Forelimb muscle (tissue), 1 donor: ENCODE measurements at regions not wholly inside any gene's neighbourhood (a gene's known extent, or its start where the extent isn't known, plus 50 kb on each side); places are given as distances from the start of the nearest gene placed in this dataset.

ENCODE experiments used
- DNase-seq: peaks from one replicate; pipeline ENCODE4 v3.0.0-alpha.2; 2013; ENCODE audit warnings: low read depth

DNA sequence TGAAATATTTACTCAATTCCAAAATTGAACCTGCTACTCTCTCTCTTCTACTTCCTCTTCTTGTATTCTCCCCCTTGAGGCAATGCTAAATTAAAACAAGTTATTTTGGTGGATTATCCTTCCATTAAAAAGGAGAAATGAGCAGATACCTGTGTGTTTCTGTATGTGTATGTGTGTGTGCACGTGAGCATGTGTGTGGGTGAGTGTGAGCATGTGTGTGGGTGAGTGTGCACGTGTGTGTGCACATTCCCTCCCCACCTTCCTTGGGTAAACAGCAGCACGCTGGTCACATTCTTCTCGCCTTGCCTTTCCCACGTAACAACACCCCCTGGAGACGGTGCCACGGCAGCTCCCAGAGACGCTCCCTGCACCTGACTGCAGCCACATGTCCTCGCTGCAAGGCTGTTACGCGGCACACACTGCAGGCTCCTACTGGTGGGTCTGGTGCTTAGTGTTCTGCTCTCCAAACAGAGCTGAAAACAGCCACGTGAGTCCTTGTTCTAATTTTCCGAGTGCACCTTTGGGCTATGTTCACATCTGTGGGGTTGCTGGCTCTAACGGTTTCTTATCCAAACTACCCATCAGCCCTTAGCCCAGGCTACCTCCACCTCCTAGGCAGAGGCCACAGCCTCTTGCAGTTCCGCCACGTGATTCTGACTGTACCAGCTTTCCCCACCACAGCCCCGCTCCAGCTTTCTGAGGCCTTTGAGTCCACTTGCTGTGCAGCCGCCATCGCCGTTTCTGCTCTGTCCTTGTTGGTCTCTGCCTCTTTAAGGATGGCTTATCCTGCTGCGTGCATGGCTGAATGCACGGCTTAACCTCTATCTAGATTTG is 123.4 kb downstream of the CTTN start:
- no peak for DNase-seq

DNA sequence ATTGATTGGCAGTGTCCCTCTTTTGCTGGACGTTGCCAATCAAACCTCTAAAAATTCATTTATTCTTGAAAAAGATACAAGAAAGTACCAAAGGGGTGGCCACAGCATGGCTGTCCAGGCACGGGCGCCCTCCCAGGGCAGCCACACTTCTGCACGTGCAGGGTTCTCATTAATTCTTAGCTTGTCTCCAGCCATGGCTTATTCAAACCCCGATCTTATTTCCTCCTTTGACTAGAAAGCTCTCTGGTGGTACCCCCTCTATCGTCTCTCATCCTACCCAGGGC is 123.9 kb downstream of the CTTN start:
- no peak for DNase-seq

DNA sequence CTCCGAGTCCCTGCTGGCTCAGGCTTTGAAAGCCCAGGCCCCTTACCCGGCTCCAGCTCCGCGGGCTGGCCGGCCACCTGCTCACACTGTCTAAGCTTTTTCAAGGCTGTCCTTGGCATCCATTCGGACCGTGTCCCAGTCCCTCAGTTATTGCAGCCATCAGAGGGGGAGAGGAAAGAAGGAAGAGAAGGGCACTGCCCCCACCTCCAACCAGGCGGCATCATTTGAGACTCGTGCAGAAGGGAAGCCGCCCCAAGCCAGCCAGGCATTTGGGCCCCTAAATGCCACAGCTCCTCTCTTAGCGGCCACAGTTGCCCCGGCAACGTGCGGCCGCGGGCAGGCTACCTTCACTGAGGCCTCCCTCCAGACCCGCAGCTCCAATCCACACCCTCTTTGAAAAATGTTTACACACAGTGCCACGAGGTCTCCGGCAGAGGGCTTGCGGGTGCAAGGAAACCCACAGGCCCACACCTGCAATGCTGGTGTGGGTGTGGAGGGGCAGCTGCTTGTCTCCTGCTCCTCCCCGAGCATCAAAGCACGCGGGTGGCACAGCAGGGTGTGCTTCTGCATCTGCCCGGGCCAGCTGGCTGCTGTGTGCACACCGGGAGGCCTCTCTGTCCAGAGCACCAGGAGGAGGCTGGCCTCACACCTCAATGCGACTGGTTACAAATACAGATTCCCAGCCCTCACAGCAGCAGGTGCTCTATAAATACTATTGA is 124.4 kb downstream of the CTTN start:
- no peak for DNase-seq

DNA sequence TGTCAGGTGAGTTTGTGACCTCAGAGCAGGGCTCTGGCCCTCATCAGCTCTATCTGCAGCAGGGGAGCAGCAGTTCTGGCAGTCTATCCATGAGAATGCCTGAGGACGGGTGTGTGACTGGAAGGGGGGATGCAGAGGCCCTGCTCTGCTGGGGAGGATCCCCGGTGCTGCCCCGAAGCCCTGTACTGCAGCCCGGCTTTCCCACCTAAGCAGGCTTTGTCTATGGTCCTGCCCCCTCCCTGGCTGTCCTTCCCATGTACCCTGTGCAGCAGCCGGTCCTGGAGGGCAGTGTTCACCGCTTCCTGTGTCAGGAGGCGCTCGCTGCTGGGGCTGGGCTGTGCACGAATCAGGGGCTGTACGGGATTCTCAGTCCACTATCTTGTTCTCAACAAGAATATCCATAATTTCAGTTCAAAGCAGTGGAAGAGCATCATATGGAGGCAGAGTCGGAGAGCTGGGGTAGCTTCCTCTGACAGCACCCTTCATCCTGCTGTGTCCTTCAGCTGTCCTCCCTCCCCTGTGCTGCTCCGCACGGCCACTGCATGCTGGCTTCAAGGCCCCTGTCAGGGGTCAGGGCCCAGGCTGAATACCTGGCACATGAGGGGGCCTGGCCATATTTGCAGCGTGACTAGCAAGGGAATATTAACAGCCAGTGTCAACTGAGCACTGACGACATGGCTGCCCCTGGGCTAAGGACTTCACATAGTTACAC is 125.2 kb downstream of the CTTN start:
- no peak for DNase-seq

DNA sequence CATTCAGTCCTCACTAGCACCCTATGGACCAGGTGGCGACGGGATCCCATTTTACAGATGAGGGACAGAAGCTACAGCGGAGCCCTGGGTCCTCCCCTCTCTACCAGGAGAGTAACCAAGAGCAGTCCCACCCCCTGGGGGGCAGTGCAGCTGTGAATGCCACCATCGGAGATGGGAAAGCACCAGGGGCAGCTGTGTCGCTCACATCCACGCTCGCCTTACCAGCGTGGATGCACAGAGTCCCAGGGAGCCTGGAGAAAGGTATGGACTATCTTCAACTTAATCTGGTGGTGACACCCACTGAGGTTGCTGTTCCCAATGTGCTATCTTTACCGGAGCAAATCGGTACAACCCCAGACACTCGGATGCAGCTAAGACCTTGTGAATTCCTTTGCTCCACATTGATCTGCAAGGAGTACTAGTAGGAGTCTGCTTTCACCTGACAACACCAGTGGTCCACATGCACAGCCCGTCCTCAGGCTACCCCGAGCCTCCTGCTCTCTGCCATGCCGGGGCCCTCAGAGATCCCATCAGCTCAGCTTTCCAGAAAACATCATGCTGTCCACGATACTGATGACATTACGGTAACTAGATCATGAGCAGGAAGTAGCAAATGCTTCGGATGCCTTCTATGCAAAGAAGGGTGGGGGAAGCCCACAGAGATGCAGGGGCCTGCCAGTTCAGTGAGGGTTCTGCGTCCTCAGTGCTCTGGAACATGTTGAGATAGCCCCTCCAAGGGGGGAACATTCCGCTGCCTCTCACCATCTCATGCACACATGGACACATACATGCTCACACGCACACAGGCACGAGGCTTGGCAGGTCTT is 126.0 kb downstream of the CTTN start:
- no peak for DNase-seq

DNA sequence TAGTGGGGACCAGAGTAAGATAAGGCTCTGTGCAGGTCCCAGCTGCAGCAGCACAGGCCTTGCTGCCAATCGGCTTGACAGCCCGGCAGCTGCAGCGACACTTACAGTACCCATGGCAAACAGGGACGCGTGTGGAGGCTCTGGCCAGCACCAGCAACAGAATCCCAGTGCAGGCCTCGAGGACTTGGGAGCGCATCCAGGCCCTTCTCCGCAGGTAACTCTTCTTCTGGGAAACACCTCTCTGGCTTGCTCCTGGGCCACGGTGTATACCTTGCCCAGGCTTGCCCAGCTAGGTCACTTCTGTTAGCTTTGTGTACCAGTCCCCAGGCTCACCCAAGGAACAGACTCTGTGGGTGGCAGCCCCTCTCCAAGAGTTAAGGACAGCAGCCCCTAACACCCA is 126.7 kb downstream of the CTTN start:
- no peak for DNase-seq

DNA sequence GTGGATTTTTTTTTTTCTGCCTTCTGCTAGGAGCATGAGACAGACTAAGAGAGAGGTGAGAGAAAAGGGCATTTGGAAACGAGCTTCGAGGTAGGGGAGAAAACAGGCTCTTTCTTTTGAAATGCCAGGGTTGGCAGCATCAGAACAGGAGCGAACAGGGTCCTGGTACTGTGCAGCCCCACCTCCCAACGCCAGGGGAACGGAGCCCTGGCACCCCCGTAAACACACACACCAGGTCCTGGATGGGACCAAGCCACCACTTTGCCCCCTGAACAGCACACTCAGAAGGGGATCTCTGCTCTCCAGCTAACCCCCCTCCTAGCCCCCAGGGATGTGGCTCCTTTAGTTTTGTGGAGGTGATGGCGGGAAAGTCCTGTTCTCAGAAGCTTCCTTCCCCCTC is 127.1 kb downstream of the CTTN start:
- DNase-seq: no peak

DNA sequence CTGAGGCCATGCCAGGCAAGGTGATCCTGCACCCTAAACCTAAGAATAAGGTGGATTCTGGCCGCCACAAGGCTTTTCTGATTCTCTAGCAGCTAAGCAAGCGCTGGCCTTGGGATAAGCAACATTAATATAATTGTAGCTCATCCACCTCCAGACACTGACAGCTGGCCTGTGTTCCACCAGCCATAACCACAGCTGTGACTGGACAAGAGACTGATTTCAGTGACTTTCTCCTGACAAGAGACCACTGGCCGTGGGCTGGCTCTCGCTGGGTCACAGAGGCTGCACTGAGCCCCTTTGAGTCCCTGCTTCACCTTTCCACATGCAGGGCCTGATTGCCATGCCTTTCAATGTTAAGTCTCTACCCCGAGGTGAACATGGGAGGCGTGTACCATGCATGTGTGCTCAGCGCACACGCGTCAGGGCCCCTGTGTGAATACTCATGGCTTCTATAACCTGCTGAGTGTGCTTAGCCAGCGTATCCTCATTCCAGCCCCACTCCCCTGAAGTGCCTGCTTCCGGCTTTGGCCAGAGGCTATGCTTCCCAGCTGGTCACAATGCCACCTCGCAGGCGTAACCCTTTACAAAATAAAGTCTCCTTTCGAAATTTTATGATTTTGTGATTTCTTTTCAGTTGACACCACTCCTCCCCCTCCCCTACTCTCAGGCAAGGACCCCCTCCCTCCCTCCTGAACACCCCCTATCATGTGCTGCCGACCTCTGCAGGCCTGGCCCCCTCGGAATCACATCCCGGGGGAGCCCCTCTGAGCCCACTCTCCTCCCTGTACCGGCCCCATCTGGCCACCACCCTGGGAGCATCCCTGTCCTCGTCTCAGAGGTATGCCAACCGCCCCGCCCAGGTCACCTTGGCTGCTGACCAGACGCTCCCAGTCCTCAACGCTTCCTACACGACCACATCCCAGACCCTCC is 128.1 kb downstream of the CTTN start:
- DNase-seq: no peak

DNA sequence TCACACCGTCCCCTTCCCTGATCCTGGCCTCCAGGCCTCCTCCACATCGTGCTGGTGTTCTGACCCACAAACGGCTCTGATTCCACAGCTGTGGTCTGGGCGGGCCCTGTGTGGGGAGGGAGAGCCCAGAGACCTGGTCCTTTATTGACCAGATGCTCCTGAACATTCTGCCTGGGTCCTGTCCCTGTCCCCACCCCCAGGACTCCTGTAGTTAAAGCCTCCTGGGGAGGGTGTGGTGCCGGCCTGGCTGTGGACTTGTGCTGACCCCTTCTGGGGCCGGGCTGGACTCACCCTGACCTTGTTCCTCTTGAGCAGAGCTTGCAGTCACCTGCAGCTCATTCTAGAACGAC is 128.7 kb downstream of the CTTN start:
- no peak for DNase-seq

DNA sequence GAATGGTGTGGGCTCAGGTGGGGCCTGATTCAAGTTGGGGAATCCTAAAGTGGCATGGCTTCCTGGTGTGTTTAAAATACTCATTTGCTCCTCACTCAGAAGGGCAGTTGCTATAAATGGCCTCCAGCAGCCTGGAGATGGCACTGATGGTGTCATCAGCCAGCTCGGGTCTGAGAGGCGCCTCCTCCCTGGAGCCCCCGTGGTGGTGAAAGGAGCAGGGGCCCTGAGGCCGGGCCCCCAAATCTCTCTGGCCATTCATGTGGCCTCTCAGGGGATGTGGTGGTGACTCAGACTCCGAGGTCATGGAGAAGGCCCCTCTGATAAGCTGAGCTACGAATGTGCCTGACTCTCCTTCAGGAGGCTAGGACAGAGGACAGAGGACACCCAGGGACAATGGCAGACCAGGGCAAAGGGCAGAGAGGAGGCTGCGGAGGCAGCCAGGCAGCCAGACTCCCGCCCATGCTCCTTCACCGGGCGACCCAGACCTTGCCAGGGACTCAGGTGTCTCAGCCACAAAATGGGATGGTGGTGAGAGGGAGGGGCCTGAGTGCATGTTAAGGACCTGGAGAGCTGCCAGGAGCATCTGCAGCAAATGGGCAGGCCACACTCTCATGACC is 129.2 kb downstream of the CTTN start:
- no peak for DNase-seq

DNA sequence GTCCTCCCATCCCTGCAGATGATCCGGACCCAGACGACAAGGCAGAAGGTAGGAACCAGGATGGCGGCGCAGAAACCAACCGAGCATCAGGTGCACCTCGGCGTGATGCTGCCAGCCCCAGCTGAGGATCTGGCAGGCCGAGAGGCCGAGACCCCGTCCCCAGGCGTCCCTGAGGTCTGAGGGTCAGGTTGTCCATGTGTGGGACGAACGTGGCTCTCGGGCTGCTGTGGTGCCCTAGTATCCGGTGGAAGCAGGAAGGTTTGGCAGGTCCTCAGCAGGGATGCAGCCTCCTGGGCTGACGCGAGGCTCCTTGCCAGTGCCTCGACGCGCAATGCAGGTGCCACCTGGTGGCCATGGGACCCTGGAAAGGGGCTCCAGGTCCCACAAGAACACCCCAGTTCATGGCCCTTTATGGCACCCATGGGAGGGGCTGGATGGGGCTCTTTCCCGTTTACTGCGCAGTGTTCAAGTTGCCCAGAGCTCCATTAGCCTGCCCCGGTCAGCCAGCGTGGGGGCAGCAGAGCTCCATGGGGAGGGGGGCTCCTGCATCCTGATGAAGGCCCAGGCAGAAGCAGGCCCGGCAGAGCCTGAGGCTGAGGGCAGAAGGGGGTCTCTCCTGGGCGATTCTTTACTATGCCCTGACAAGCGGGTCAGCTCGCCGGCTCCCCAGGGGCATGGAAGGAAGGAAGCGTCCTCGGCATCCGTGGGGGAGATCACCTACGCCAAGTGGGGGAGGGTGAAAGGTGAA is 129.9 kb downstream of the CTTN start:
- no peak for DNase-seq

DNA sequence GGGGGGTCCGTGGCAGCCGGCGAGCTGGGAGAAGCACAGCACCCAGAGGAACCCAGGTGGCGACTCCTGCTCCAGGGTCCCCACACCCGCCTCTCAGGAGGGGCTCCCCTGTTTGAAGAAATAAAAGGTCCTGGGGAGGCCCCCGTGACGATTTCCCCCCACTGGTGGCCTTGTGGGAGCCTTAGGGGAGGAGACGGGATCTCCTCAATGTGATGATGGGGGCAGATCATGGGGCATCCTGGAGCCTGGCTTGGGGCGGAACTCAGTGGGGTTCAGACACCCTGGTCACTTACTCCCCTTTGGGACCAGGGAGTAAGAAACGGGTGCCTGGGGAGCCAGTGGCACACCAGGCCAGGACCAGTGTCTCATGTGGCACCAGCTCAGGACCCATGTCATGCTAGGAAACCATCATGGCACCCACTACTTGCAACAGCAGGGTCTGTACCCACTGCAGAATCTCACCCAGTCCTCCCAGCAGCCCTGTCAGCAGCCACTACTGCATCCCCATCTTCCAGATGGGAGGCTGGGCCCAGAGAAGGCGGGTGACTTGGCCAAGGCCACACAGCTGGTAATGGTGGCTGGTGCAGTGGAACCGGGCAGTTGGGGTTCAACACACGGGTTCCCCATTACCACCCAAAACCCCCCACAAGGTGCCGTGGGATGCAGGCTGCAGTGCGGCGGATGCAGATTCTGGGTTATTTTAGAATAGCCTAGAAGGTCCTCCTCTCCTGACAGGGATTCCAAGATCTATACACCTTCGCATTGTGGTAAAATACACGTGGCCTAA is 130.7 kb downstream of the CTTN start:
- no peak for DNase-seq

DNA sequence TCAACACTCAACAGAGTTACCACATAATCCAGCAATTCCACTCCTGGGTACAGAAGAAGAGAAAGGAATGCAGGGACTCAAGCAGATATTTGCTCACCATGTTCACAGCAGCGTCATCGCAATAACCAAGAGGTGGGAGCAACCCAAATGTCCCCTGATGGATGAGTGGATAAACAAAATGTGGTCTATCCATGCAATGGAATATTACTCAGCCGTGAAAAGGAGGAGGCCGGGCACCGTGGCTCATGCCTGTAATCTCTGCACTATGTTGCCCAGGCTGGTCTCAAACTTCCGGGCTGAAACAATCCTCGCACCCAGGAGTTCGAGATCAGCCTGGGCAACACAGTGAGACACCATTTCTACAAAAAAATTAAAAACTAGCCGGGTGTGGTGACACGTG is 131.7 kb downstream of the CTTN start:
- no peak for DNase-seq

DNA sequence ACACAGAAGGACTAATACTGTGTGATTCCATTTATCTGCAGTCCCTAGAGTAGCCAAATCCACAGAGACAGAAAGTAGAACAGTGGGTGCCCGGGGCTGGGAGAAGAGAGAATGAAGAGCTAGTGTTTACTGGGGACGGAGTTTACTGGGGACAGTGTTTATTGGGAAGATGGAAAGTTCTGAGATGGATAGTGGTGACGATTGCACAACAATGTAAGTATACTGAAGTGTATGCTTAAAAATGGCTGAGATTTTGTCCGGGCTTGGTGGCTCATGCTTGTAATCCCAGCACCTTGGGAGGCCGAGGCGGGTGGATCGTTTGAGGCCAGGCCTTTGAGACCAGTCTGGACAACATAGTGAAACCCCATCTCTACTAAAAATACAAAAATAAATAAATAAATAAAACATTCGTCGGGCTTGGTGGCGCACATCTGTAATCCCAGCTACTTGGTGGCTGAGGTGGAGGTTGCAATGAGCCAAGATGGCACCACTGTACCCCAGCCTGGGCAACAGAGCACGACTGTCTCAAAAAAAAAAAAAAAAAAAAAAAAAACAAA is 132.4 kb downstream of the CTTN start:
- DNase-seq: no peak

DNA sequence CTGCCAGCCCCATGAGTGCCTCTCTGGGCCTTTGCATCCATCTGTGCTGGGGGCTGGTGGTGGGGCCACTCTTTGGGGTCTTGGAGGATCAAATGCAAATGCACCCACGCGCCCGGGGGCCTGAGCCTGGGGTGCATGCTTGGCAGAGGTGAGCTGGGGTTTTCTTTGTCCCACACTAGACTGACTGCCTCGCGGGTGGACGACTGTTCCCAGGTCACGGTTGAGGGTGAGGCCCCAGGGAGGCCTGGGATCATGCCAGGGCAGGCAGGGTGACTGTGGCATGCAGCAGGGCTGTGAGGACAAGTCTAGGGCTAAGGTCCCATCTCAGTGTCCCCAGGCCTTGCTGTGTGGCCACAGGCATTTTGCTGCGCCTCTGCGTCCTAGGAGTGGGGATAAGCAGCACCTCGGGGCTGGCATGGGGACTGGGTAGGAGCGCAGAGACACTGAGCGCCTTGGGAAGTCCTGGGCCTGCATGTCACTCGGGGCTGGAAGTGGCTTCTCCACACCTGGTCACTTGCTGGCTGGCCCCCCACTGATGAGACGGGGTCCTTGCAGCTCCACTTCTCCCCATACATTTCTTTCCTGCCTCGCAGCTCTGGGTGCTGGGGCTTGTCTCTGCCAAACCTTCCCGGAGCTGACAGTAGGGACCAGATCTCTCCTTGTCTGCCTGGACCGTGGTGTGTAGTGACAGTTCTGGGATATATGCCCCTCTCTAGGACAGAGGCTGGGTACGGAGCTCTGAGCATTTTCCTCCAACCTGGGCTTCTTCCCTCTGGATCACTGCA is 133.1 kb downstream of the CTTN start:
- DNase-seq: no peak

DNA sequence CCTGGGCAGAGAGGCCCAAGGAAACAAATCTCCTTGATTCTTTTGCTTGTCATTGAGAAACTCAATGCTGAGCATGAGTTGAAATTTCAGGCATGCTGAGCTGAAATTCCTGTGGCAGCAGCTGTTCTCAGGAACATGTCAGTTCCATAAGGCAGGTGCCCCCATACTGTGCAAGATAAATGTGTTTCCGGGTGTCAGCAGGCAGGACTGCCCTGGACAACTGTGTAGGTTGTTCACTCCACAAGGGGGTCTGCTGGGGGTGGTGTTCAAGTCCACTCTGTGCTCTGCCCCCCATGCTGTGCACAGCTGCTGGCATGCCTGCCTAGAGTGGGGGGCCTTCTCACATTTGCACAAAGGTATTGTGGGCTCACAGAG is 133.7 kb downstream of the CTTN start:
- no peak for DNase-seq

DNA sequence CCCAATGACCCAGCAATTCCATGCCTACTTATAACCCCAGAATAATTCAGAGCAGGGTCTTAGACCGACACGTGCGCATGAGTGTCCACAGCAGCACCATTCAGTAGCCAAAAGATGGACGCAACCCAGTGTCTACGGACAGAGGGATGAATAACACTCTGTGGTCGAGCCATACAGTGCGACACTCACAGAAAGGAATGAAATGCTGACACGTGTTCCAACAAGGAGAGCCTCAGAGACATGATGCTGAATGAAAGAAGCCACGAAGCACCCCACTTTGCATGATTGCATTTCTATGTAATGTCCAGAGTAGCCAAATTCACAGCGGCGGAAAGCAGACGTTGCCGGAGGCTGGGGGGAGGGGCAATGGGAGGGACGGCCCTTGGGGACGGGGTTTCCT is 134.4 kb downstream of the CTTN start:
- DNase-seq: no peak
